ENCODE measurements at regions not wholly inside any gene's neighbourhood (a gene's known extent, or its start where the extent isn't known, plus 50 kb on each side); places are given as distances from the start of the nearest gene placed in this dataset.

GRCh38 chr2:64887565-64887964, 101.6 kb upstream of the SLC1A4 start:
- no peak for TF ChIP-seq CTCF (IDR thresholded peaks at IDR 0.05)
- no peak for TF ChIP-seq POLR2A (IDR thresholded peaks at IDR 0.05)
